Femur (tissue), 1 donor: ENCODE measurements at regions not wholly inside any gene's neighbourhood (a gene's known extent, or its start where the extent isn't known, plus 50 kb on each side); places are given as distances from the start of the nearest gene placed in this dataset.
"Not testable (repeated sequence)": the region's sequence is repeated elsewhere in the genome, so short reads cannot be mapped to it uniquely, and the experiment has no call there.

ENCODE experiments used
- DNase-seq: peaks from one replicate; pipeline ENCODE4 v3.0.0-alpha.2; 2017

- no peak for DNase-seq
These were observed 175.9 kb downstream of the EVX1 start for GRCh38 chr7:27418541-27418940.

DNA sequence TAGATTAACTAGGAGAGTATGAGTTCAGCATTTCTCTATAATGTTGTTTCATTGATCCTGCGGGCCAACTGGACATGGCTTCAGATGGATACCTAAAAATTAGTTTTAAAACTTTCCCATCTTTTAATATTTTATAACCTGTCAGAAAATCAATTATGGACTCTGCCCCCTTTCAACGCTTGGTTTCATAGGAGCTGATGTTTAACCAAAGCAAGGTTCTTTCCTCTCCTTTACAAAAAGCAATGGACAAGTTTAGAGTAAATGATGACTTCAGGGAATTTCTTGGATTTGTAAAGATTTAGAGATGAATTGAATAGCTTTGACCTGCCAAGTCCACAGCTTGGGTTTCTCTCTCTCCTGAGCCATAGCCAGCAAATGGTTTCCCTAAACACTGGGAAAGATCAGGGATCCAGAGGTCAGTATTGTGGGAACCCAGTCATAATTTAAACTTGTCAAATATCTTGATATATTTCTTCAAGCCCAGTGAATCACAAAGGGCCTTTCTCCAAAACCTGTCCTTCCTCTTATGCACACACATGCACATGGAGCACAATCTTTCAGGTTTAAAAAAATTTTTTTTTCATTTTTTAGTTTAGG is 177.1 kb downstream of the EVX1 start:
- DNase-seq = no peak

DNA sequence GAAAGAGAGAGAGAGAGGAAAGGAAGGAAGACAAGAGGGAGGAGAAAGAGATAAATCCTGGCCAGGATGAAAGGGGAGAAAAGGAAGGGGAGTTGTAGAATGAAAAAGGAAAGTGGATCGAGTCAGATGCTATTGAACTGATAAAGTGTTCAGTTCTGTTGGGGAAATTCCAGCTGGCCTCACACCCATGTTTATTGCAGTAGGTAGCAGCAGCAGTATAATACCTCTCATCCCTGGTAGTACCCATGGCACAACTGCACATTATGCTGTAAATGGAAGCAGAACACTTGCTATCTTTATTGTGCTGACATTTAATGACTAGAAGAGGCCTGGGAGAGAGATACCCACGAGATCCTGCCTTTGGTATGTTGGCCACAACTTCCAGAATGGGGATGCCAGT is 178.1 kb downstream of the EVX1 start:
- DNase-seq = no peak

DNA sequence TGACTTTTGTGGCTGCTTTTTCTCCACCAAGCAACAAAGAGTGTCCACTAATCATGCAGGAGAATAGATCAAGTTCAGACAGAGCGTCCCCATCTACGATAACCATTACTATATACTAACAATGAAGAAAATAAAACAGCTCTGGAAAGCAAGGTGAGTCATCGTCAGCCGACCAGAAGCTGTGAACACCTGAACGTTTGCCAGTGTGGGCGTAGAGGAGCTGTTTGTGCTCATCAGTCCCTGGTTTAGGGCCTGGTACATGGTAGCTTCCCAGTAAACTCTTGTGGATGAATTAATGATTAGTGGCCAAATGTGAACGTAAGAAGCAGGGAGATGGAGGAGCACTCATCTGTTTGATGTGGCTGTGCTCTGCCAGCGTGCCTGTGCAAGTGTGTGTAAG is 180.7 kb downstream of the EVX1 start:
- DNase-seq = no peak

DNA sequence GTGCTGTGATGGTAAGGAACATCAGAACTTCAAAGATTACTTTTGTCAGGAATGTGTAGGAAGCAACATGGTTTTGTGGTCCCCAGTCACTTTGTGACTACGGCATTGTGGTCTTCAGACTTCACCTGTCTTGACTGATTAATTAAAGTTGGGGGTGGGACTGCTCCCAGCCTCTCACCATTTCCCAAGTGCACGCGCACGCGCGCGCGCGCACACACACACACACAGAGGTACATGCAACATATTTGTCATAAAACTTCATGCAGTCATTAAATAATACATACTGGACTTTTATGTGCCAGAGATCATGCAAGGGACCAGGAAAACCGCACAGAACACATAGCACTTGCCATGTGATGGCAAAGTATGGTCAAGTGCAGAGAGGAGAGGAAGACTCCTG is 181.2 kb downstream of the EVX1 start:
- no peak for DNase-seq

- DNase-seq = no peak
These were observed 181.6 kb downstream of the EVX1 start for GRCh38 chr7:27424231-27424630.

- DNase-seq = no peak
These were observed 182.1 kb downstream of the EVX1 start for GRCh38 chr7:27424749-27425148.

DNA sequence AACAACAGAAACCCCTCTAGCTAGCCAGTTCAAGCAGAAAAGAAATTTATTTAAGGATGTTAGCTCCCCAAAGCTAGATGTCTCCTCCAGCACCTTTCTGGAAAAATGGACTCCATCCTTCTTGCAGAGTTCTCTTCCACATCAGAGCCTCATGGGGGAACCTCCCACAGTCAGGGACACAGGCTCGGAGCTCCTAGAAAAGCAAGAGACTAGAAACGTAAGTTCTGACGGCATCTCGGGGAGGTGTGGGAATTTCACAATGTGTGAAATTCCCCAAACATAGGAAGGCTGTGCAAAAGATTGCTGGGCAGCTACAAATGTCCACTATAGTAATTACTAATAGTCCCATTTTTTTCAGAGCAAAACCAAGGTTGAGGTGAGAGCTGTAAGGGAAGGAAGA is 184.8 kb downstream of the EVX1 start:
- DNase-seq = no peak

DNA sequence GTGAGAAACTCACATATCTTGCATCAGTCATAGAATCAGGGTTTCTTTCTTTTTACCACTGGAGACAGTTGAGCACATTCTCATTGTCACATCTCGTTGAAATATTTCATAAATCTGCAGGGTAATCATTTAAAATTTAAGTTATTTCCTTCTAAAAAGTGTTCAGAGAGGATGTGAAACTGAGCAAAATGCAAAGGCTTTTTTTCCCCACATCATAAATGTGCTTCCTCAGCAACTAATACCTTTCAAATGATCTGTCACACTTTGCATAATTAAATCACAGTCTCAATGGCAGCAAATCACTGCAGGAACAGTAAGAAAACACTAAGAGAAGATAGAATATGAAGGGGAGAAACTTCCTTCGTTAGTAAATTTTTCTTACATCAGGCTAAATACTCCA is 187.5 kb downstream of the EVX1 start:
- no peak for DNase-seq

GRCh38 chr7:27431465-27431864 is 188.9 kb downstream of the EVX1 start:
- no peak for DNase-seq

- no peak for DNase-seq
These were observed 191.0 kb downstream of the EVX1 start for GRCh38 chr7:27433581-27433980.

- no peak for DNase-seq
These were observed 192.3 kb downstream of the EVX1 start for GRCh38 chr7:27434756-27435400.

DNA sequence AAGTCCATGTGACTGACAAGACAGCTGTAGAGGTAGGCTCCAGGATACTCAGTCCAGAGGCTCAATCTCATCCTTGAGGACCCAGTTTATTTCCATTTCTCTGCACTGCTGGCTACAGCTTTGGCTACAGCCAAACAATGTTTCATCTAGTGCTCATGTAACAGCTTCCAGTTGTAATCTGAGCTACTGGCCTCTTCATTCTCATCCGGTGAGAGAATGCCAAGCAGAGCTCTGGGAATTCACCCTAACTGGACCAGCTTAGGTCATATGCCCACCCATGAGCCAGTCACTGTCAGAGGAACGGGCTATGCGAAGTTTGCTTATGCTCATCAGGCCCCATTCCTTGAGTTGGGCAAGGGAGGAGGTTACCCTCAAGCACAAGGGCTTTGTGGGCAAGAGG is 192.9 kb downstream of the EVX1 start:
- no peak for DNase-seq

GRCh38 chr7:27438881-27439589 is 196.4 kb downstream of the EVX1 start:
- DNase-seq = no peak

- no peak for DNase-seq
These were observed 199.9 kb downstream of the EVX1 start for GRCh38 chr7:27442455-27442854.

DNA sequence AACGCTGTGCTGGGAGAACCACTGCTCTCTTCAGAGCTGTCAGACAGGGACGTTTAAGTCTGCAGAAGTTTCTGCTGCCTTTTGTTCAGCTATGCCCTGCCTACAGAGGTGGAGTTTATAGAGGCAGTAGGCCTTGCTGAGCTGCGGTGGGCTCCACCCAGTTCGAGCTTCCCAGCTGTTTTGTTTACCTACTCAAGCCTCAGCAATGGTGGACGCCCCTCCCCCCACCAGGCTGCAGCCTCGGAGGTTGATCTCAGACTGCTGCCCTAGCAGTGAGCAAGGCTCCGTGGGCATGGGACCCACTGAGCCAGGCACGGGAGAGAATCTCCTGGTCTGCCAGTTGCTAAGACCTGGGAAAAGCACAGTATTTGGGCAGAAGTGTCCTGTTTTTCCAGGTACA is 206.4 kb downstream of the EVX1 start:
- DNase-seq = not testable (repeated sequence)

DNA sequence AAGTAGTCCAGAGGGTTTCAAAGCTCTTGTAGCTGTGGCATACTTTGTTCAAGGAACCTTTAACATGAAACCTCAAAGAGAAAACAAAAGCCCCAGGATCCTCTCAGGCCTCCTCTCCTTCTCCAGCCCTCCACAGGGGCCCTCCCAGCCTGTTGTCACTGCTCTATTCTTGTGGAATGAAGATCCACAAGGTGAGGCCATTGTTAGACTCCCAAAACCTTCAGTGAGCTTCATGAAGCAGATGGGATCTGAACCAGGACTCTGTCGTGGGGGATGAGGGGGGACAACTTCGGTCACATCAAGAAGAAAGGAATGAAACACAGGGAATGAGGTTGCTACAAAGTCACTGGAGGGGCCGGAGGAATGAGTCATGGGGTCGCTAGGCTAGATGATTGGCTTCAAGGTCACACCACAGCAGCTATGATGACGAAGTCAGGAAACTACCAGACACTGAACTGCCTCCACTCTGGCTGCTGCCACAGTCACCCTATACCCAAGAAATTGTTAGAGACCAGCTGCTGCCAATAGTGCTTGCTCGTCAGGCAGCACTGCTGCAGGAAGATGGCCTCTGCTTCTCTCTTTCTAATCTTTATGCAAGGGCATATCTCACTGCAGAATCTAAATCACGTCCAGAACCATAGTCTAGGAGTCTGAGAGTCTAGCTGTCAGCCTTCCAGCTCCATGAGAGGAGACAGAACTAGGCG is 208.8 kb downstream of the HIBADH start:
- DNase-seq = no peak

GRCh38 chr7:27457120-27457519 is 205.6 kb downstream of the HIBADH start:
- not testable (repeated sequence) for DNase-seq

DNA sequence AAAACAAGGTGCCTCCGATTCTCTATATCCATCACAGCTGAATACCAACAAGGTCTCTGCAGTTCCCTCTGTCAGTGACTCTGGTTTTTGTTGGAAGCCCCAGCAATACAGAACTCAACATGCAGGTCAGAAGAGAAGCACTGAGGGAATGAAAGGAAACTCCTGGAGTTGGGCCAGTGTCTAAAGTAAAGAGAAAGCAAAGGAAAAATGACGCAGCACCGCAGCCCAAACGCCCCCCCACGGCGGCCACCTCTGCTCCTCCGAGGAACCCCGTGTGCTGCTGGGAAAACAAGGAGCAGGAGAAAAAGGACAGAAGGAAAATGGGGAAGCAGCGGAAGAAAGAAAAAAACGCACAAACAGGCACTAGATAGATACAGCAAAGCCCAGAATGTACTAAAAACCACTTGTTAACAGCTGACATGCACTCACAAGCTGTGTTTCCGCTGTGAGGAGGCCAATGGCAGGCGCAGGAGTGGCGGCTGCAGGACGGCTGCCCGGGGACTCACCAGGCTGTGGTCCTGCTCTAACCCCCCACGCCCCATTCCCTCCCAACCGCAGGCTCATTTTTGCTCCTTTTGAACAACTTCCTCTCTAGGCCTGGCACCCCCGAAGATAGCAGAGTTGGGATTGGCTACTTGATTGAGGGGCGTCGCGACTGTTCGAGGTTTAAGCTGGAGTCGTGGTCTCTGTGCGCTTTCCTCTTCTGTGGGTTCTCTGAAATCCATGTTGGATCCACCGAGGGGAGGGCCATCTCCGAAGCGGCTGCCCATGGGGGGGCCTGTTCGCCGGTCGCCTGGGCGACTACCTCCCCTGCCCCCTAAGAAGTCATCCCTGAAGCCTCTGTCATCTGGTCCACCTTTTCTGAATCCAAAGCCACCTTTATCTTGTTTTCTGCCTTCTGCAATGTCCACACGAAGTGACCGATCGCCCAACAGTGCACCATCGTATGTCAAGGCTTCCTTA is 204.8 kb downstream of the HIBADH start:
- DNase-seq = not testable (repeated sequence)

DNA sequence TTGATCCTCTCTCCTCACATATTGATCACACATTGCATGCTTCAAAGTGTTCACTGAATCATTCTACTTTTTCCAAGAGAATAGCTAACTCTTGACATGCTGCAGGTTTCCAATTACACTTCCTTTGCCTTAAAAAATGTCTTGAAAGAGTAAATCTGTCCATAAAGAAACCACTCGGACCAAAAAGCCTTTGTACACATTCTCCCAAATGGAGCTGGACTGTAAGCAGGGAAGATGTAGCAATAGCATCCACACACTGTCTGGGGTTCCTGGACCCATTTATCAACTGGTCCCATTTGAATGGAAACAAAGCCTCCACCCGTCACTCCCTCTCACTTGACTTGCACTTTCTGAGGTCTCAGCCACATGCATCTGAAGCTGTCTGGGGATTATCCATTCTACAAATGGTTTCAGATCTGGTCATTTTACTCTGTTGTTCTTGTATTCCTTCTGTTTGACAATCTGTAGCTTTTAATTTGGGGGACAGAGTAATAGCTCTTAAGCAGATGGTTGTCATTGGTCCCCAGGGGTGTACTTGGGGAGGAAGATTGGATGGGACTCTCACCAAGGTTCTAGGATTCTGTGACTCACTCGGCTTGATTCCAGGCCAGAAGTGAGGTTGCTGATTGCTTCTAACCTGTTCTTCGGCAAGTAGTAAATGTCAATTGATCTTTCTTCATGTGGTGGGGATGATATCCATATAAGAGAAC is 203.5 kb downstream of the HIBADH start:
- no peak for DNase-seq

GRCh38 chr7:27459731-27460053 is 203.0 kb downstream of the HIBADH start:
- no peak for DNase-seq
